HepG2 (cell line): ENCODE measurements at regions not wholly inside any gene's neighbourhood (a gene's known extent, or its start where the extent isn't known, plus 50 kb on each side); places are given as distances from the start of the nearest gene placed in this dataset.

ENCODE experiments used
- BCL3 ChIP-seq: sonication (generic); formaldehyde crosslinking; IDR thresholded peaks from 2 replicates; pipeline ENCODE4 v1.5.1; 2020; ENCODE audit warnings: mild to moderate bottlenecking, missing genetic modification reagents, moderate library complexity
- NFE2L1 ChIP-seq: sonication (generic); formaldehyde crosslinking; IDR thresholded peaks from 2 replicates; pipeline ENCODE4 v1.4.0; 2020; ENCODE audit warnings: missing genetic modification reagents, mild to moderate bottlenecking, borderline replicate concordance
- PITX1 ChIP-seq: sonication (generic); formaldehyde crosslinking; IDR thresholded peaks from 2 replicates; pipeline ENCODE4 v1.5.1; 2020; ENCODE audit warnings: mild to moderate bottlenecking, missing genetic modification reagents
- TEAD3 ChIP-seq: optimal IDR thresholded peaks from 2 replicates; pipeline ENCODE3; 2016; ENCODE audit warnings: borderline replicate concordance
- ZBTB7B ChIP-seq: sonication (generic); formaldehyde crosslinking; IDR thresholded peaks from 2 replicates; pipeline ENCODE4 v1.4.0; 2020; ENCODE audit warnings: missing genetic modification reagents
- ZNF691 ChIP-seq: sonication (generic); formaldehyde crosslinking; IDR thresholded peaks from 2 replicates; pipeline ENCODE4 v1.4.0; 2020; ENCODE audit warnings: missing genetic modification reagents, low read depth, mild to moderate bottlenecking, borderline replicate concordance
- TF ChIP-seq, protein P1 (sequence below): sonication (generic); formaldehyde crosslinking; IDR thresholded peaks from 2 replicates; pipeline ENCODE4 v1.9.0; 2022; ENCODE audit warnings: low read depth, missing genetic modification reagents

DNA sequence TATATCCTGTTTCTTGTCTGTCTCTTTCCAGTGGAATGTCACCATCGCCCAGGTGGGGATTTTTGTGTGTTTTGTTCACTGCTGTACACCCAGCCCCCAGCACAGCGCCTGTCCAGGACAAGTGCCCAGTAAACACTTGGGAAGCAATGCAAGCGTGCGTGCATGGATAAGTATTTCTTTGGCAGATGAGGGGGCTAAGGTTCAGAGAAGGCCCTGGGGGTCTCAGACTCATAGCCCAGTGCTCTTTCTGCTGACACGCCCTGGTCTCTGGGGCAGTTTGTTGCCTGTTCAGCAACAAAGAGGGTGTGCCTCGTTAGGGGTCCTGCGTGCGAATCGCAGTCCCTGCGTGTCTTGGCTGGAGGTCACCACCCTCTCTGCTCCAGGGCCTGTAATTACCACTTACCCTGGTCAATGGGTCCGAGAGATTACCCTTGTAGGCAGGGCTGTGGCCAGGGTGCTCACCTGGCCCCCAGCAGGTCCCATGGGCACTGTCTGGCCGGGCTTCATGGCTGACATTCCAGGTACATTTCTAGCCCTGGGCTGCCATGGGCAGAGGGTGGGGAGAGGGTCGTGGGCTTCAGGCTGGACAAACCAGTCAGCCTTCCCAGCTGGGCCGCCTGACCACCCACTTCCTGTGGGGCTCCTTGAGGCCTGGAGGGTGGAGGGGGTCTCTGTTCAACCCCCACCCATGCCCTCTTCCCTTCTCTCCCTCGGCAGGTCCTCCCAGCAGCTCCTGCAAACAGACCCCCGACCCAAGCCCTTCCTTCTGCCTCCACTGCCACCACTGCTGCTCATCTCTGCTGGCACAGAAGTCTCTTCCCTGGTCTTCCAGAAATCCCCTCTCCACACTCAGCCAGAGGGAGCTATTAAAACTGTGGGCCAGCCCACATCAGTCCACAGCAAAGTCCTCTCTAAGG lies 87.1 kb downstream of the CEBPB start (continued):
- TF ChIP-seq TEAD3 (CRISPR knock-in tag) (no peak), BCL3 (CRISPR knock-in tag) (0 out of 2 replicates have a peak, but pooled peaks have one; percentile 1), ZBTB7B (CRISPR knock-in tag) (0 out of 2 replicates have a peak, but pooled peaks have one; percentile 6), ZNF691 (CRISPR knock-in tag) (peak; percentile 61; the same call in 1 of the 2 replicates), PITX1 (0 out of 2 replicates have a peak, but pooled peaks have one; percentile 16), NFE2L1 (0 out of 2 replicates have a peak, but pooled peaks have one; percentile 75)
- TF ChIP-seq, protein P1, sequence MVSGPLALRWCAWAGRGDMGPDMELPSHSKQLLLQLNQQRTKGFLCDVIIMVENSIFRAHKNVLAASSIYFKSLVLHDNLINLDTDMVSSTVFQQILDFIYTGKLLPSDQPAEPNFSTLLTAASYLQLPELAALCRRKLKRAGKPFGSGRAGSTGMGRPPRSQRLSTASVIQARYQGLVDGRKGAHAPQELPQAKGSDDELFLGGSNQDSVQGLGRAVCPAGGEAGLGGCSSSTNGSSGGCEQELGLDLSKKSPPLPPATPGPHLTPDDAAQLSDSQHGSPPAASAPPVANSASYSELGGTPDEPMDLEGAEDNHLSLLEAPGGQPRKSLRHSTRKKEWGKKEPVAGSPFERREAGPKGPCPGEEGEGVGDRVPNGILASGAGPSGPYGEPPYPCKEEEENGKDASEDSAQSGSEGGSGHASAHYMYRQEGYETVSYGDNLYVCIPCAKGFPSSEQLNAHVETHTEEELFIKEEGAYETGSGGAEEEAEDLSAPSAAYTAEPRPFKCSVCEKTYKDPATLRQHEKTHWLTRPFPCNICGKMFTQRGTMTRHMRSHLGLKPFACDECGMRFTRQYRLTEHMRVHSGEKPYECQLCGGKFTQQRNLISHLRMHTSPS (CRISPR knock-in tag) = 0 out of 2 replicates have a peak, but pooled peaks have one; percentile 2
